Fibroblast of villous mesenchyme (primary cell): ENCODE measurements at regions not wholly inside any gene's neighbourhood (a gene's known extent, or its start where the extent isn't known, plus 50 kb on each side); places are given as distances from the start of the nearest gene placed in this dataset.

ENCODE experiments used
- DNase-seq: peaks from one replicate; pipeline ENCODE4 v3.0.0-alpha.2; 2010; ENCODE audit warnings: low read depth
- H3K4me3 ChIP-seq: 2 replicates; pipeline ENCODE4 v1.5.1; 2011; ENCODE audit warnings: low read depth, mild to moderate bottlenecking, low read length
- CTCF ChIP-seq: IDR thresholded peaks from 2 replicates; pipeline ENCODE4 v1.5.1; 2012; ENCODE audit warnings: low read depth, mild to moderate bottlenecking, low read length; ENCODE audit not compliant: insufficient read depth

- DNase-seq = no peak
- TF ChIP-seq CTCF = no peak
- H3K4me3 ChIP-seq = no peak overlapping the region
These were observed 564.5 kb upstream of the ADAMTS9 start for GRCh38 chr3:65252266-65252665.

- no peak for DNase-seq
- no peak for TF ChIP-seq CTCF
- H3K4me3 ChIP-seq = no peak overlapping the region
These were observed 563.6 kb upstream of the ADAMTS9 start for GRCh38 chr3:65251375-65251774.

- no peak for DNase-seq
- TF ChIP-seq CTCF = no peak
- no peak overlapping the region for H3K4me3 ChIP-seq
These were observed 558.8 kb upstream of the ADAMTS9 start for GRCh38 chr3:65246561-65246960.

GRCh38 chr3:65245133-65246063, 557.6 kb upstream of the ADAMTS9 start:
- no peak overlapping the region for H3K4me3 ChIP-seq
- peak; percentile 20 for DNase-seq
- peak; percentile 41 for TF ChIP-seq CTCF

GRCh38 chr3:65240366-65240765, 552.6 kb upstream of the ADAMTS9 start:
- DNase-seq = no peak
- no peak overlapping the region for H3K4me3 ChIP-seq
- no peak for TF ChIP-seq CTCF

- no peak overlapping the region for H3K4me3 ChIP-seq
- no peak for DNase-seq
- TF ChIP-seq CTCF = no peak
These were observed 550.9 kb upstream of the ADAMTS9 start for GRCh38 chr3:65238652-65239051.

- no peak for TF ChIP-seq CTCF
- no peak for DNase-seq
- no peak overlapping the region for H3K4me3 ChIP-seq
These were observed 546.7 kb upstream of the ADAMTS9 start for GRCh38 chr3:65234499-65234898.
